ENCODE measurements at regions not wholly inside any gene's neighbourhood (a gene's known extent, or its start where the extent isn't known, plus 50 kb on each side); places are given as distances from the start of the nearest gene placed in this dataset.
"Not testable (repeated sequence)": the region's sequence is repeated elsewhere in the genome, so short reads cannot be mapped to it uniquely, and the experiment has no call there.

DNA sequence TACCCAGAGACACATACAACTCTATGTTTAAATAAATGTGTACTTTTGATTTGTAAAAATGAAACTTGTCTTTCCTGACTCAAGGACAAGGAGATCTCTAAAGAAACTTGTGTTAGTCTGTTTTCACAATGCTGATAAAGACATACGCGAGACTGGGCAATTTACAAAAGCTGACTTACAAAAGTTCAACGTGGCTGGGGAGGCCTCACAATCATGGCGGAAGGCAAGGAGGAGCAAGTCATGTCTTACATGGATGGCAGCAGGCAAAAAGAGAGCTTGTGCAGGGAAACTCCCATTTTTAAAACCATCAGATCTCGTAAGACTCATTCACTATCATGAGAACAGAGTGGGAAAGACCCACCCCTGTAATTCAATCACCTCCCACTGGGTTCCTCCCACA is 52.2 kb upstream of the PAPSS1 start:
- dilution Hi-C loops (cut with MboI; ENCODE audit: extremely low pct_ligation_motif_present, low sequenced_read_pairs); DNase-seq (ENCODE audit: low read depth, low spot score); H3K9me1 ChIP-seq (replicated peaks; ENCODE audit: control insufficient read depth, extremely low read depth, insufficient read depth, low read length); FAIRE-seq; POLR2A ChIA-PET; BruUV-seq (replicated peaks); H3K27me3 ChIP-seq (ENCODE audit: control insufficient read depth in 2 of 2, insufficient read depth in 2 of 2, low read length in 2 of 2); H3K4me1 ChIP-seq (ENCODE audit: control insufficient read depth, extremely low read depth, insufficient read depth, low read length); H3K4me2 ChIP-seq (ENCODE audit: insufficient read depth, low read length); intact Hi-C loops (cut with micrococcal nuclease); H2AFZ ChIP-seq (ENCODE audit: low read depth, low read length); H3K9me3 ChIP-seq (replicated peaks; ENCODE audit: control insufficient read depth, insufficient read depth, low read length); H3K27ac ChIP-seq (ENCODE audit: insufficient read depth, low read depth, low read length); H3K79me2 ChIP-seq (ENCODE audit: control insufficient read depth, insufficient read depth, low read length); CTCF ChIA-PET; H3K4me3 ChIP-seq (replicated peaks in 1 of 3; ENCODE audit: insufficient read depth in 1 of 3, low read depth in 1 of 3, low read length in 3 of 3); H3K9ac ChIP-seq (replicated peaks; ENCODE audit: extremely low read depth, insufficient read depth, low read length); H3K36me3 ChIP-seq (ENCODE audit: control insufficient read depth in 2 of 2, extremely low read depth in 1 of 2, insufficient read depth in 2 of 2, low read length in 2 of 2); H4K20me1 ChIP-seq (replicated peaks; ENCODE audit: control insufficient read depth, extremely low read depth, insufficient read depth, low read length): not testable (repeated sequence)

GRCh38 chr4:107774681-107775080 is 50.1 kb upstream of the SGMS2 start:
- H2AFZ ChIP-seq (ENCODE audit: low read depth, low read length), result no peak overlapping the region
- CTCF ChIA-PET, result interaction anchor here (1.1 kb wide), 1 partner anchor 10 kb away, joined by 4 read pairs; no protein-coding TSS in a partner anchor
- no peaks in the 10 kb centered on the region for H3K9me1 ChIP-seq (replicated peaks; ENCODE audit: control insufficient read depth, extremely low read depth, insufficient read depth, low read length)
- no peak overlapping the region for H3K4me3 ChIP-seq (replicated peaks in 1 of 3; ENCODE audit: insufficient read depth in 1 of 3, low read depth in 1 of 3, low read length in 3 of 3)
- DNase-seq (ENCODE audit: low read depth, low spot score), result no peak
- BruUV-seq (replicated peaks), result no TSS peak
- H3K4me2 ChIP-seq (ENCODE audit: insufficient read depth, low read length), result no peak overlapping the region
- dilution Hi-C loops (cut with MboI; ENCODE audit: extremely low pct_ligation_motif_present, low sequenced_read_pairs), result no loop called here
- no peaks in the 10 kb centered on the region for H4K20me1 ChIP-seq (replicated peaks; ENCODE audit: control insufficient read depth, extremely low read depth, insufficient read depth, low read length)
- no peak for FAIRE-seq
- no peaks in the 10 kb centered on the region for H3K36me3 ChIP-seq (ENCODE audit: control insufficient read depth in 2 of 2, extremely low read depth in 1 of 2, insufficient read depth in 2 of 2, low read length in 2 of 2)
- H3K79me2 ChIP-seq (ENCODE audit: control insufficient read depth, insufficient read depth, low read length), result no peaks in the 10 kb centered on the region
- H3K4me1 ChIP-seq (ENCODE audit: control insufficient read depth, extremely low read depth, insufficient read depth, low read length), result no peaks in the 10 kb centered on the region
- H3K9ac ChIP-seq (replicated peaks; ENCODE audit: extremely low read depth, insufficient read depth, low read length), result no peak overlapping the region
- TF ChIP-seq GATA2 (IDR thresholded peaks at IDR 0.05; ENCODE audit: insufficient read depth, insufficient read length, low read depth, low read length), result no peak
- TF ChIP-seq CTCF (IDR thresholded peaks at IDR 0.05; ENCODE audit: extremely low read depth in 1 of 2, insufficient read depth in 1 of 2, low read depth in 1 of 2, low read length in 2 of 2), result no peak
- TF ChIP-seq EZH2 (IDR thresholded peaks at IDR 0.05; ENCODE audit: borderline replicate concordance, low read depth, low read length, severe bottlenecking), result no peak
- TF ChIP-seq POLR2A (IDR thresholded peaks at IDR 0.05; ENCODE audit: low read depth, low read length), result no peak
- no peak for TF ChIP-seq MAX (IDR thresholded peaks at IDR 0.05; ENCODE audit: insufficient read depth, insufficient read length)
- TF ChIP-seq POLR2AphosphoS5 (IDR thresholded peaks at IDR 0.05; ENCODE audit: insufficient read depth, low read depth, low read length), result no peak
- TF ChIP-seq JUN (IDR thresholded peaks at IDR 0.05; ENCODE audit: borderline replicate concordance, insufficient read depth, insufficient read length, low read depth), result no peak
- no peak for TF ChIP-seq FOS (IDR thresholded peaks at IDR 0.05; ENCODE audit: borderline replicate concordance, insufficient read depth, low read length)
- TF ChIP-seq MYC (IDR thresholded peaks at IDR 0.05; ENCODE audit: low read depth, low read length), result no peak
- H3K27me3 ChIP-seq (ENCODE audit: control insufficient read depth in 2 of 2, insufficient read depth in 2 of 2, low read length in 2 of 2), result no peaks in the 10 kb centered on the region
- no peak overlapping the region for H3K27ac ChIP-seq (ENCODE audit: insufficient read depth, low read depth, low read length)
- intact Hi-C loops (cut with micrococcal nuclease), result no loop called here
- no peaks in the 10 kb centered on the region for H3K9me3 ChIP-seq (replicated peaks; ENCODE audit: control insufficient read depth, insufficient read depth, low read length)
- POLR2A ChIA-PET, result no interaction called here
